Amniotic epithelial cell (primary cell): ENCODE measurements at regions not wholly inside any gene's neighbourhood (a gene's known extent, or its start where the extent isn't known, plus 50 kb on each side); places are given as distances from the start of the nearest gene placed in this dataset.
A peak's percentile ranks its signal among the peaks of the same experiment; 100 is the strongest.
"Not testable (repeated sequence)": the region's sequence is repeated elsewhere in the genome, so short reads cannot be mapped to it uniquely, and the experiment has no call there.

Experiments
- DNase-seq: peaks from one replicate; pipeline ENCODE4 v3.0.0-alpha.2; 2010; ENCODE audit warnings: low read depth

DNA sequence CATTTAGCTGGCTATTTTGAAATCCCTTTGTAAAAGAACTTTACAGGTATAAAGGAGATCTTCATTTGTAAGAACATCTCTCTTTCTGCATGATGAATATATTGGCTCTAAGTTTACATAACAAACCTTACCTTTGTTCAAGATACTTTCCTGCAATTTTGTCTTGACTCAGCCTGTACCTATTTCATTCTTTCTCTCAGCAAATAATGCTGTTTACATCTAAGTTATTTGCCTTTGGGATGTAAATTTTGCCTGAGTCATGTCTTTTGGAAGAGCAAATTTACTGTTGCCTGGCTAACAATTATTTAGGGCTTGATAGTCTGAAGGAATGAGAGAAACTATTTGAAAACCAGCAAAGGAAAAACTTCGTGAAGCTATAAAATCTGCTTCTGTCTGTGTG is 210.4 kb upstream of the TGIF2LY start:
- DNase-seq: not testable (repeated sequence)

DNA sequence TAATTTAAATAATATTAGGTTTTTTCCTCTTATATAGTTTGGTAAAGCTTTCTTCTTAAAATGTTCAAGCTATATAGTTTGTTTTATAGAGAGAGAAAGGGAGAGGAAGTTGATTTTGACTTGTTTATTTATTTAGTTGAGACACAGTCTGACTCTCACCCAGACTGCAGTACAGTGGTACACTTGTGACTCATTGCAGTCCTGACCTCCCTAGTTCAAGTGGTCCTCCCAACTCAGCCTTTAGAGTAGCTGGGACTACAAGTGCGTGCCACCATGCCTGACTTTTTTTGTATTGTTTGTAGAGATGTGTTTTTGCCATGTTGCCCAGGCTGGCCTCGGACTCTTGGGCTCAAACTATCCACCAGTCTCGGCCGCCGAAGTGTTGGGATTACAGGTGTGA is 187.4 kb upstream of the TGIF2LY start:
- not testable (repeated sequence) for DNase-seq

DNA sequence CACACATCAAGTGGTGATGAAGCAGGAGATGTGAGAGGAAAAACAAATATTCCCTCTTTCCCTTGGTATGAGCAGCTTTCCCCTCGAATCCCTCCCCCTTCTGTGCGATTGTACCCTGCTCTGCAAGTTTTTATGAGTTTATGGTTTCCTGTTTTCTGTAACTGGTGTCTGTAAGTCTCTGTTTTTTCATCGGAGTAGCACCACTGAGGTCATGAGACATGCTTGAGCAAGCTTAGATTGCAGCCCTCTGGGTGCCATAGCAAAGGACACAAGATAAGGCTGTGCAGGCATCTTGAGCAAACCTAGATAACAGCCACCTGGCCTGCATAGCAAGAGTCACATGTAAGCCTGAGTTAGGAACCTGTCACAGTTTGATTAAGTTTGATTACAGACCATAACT is 174.6 kb upstream of the TGIF2LY start:
- not testable (repeated sequence) for DNase-seq

DNA sequence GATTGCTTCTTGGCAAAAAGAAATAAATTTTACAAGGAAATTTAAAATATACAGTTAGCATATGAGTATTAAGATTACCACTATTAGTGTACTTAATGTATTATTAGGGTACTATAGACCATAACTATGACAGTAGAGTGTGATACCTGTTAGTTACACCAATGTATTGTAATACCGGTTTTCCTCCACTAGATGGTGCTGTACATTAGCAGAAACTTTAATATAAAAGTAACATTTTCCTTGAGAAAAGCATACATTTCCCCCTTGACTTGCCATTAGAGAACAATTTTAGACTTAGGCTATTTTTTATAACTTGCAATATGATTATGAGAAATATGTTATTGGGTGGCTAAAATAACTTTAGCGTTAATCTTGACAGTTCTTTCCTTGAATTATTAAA is 173.3 kb upstream of the TGIF2LY start:
- peak; percentile 2 for DNase-seq

DNA sequence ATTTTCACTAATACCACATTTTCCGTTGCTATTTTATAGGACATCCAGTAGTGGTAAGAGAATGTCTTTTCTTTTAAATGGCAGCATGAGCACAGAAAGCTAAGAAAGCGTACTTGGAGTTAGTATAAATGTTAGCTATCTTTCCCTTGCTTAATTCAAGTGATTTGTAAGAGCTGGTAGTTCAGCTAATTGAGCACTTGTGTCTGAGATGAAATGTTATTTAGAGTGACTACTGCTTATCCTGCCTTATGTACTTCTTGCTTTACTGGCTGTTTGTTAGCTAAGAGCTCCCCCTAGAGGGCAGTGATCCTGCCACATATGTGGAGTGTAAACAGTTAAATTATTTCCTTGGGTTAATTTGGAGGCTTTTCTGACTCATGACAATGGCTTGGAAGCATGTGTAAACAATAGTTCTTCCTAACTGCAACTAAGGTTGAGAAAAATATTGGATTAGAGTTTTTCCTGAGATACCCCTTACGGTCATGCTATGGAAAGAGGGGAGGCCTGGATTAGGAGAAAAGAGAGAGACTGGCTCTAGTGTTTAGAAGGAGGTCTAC is 171.9 kb upstream of the TGIF2LY start:
- DNase-seq: not testable (repeated sequence)

DNA sequence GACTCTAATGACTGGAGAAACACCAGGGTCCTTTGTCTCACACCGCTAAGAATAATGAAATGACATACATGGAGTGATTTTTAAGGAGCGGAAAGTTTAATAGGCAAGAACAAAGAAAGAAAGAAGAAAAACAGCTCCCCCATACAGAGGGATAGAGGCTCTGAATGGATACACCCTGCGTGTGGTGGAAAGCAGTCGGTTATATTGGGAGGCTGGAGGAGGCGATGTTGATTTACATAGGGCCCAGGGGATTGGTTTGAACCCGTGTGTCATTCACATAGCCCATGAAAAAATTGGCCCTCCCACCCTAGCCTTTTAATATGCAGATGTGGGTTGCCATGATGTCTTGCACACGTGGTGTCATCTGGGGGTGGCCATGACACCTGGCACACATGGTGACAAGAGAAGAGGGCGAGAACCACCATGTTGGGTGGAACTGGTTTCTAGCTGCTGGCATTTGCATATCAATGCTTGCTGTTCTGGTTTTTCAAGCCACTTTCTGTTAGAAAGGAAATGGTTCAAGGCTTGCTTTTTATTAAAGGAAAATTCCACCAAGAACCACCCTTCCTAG is 168.5 kb upstream of the TGIF2LY start:
- DNase-seq: not testable (repeated sequence)
